ENCODE measurements at regions not wholly inside any gene's neighbourhood (a gene's known extent, or its start where the extent isn't known, plus 50 kb on each side); places are given as distances from the start of the nearest gene placed in this dataset.

DNA sequence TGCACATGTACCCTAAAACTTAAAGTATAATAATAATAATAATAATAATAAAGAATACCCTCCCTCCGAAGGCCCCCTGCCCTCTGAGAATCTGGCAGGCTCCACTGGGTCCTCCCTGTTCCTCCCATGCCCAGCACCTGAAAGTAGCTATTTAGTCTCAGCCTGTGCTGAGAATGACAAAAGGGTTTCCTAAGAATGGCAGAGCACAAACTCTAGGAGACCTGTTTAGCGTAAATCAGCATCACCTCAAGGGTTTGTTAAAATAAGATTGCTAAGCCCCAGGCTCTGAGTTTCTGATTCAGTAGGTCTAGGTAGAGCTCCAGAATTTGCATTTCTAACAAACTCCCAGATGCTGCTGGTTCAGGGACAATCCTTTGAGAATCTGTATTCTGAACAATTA is 606.8 kb upstream of the CDH11 start:
- ATAC-seq, result no peak

DNA sequence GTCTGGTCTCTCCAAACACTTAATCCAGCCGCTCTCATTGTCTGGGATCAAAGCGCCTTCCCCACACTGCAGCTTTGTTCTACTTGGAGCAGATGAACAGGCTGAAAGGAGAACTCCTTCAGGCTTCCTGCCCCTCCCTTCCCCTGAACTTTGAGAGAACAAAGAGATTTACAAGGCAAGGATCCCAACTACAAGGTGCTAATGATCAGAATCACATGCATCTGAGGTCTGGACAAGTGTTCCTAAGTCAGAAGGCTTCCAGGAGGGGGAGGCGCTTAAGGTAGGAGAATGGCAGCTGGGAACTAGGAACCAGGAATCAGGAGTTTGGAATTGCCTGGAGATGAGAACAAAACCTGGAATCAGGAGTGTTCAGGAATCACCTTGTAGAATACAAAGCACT is 606.3 kb upstream of the CDH11 start:
- Histone ChIP-seq H3K9me3 (no peaks in the 10 kb centered on the region), H3K4me3 (no peak overlapping the region), H3K27me3 (no peaks in the 10 kb centered on the region), H3K36me3 (replicated peaks in 1 of 2; ENCODE audit: insufficient read depth in 1 of 2, low read depth in 2 of 2) (no peaks in the 10 kb centered on the region), H3K4me1 (no peaks in the 10 kb centered on the region), H3K27ac (no peak overlapping the region)
- intact Hi-C loops (cut with DNase I), result no loop called here
- TF ChIP-seq, protein P1, sequence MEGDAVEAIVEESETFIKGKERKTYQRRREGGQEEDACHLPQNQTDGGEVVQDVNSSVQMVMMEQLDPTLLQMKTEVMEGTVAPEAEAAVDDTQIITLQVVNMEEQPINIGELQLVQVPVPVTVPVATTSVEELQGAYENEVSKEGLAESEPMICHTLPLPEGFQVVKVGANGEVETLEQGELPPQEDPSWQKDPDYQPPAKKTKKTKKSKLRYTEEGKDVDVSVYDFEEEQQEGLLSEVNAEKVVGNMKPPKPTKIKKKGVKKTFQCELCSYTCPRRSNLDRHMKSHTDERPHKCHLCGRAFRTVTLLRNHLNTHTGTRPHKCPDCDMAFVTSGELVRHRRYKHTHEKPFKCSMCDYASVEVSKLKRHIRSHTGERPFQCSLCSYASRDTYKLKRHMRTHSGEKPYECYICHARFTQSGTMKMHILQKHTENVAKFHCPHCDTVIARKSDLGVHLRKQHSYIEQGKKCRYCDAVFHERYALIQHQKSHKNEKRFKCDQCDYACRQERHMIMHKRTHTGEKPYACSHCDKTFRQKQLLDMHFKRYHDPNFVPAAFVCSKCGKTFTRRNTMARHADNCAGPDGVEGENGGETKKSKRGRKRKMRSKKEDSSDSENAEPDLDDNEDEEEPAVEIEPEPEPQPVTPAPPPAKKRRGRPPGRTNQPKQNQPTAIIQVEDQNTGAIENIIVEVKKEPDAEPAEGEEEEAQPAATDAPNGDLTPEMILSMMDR (IDR thresholded peaks at IDR 0.05), result no peak
- TF ChIP-seq POLR2A (IDR thresholded peaks at IDR 0.05), result no peak
- WGBS, 2 donors, result 51 to 62% methylated on average over 3 of the region's 3 CpGs
- ATAC-seq, result no peak
- no peak for DNase-seq

More for the DNA sequence above, 606.8 kb upstream of the CDH11 start:
- intact Hi-C loops (cut with DNase I), result no loop called here
- no peaks in the 10 kb centered on the region for H3K4me1 ChIP-seq
- 60 to 68% methylated on average over 2 of the region's 2 CpGs for WGBS, 2 donors
- TF ChIP-seq POLR2A (IDR thresholded peaks at IDR 0.05), result no peak
- TF ChIP-seq, protein P1 (IDR thresholded peaks at IDR 0.05), result no peak
- no peaks in the 10 kb centered on the region for H3K36me3 ChIP-seq (replicated peaks in 1 of 2; ENCODE audit: insufficient read depth in 1 of 2, low read depth in 2 of 2)
- no peak for DNase-seq
- no peak overlapping the region for H3K4me3 ChIP-seq
- no peaks in the 10 kb centered on the region for H3K9me3 ChIP-seq
- H3K27me3 ChIP-seq, result no peaks in the 10 kb centered on the region
- H3K27ac ChIP-seq, result no peak overlapping the region

DNA sequence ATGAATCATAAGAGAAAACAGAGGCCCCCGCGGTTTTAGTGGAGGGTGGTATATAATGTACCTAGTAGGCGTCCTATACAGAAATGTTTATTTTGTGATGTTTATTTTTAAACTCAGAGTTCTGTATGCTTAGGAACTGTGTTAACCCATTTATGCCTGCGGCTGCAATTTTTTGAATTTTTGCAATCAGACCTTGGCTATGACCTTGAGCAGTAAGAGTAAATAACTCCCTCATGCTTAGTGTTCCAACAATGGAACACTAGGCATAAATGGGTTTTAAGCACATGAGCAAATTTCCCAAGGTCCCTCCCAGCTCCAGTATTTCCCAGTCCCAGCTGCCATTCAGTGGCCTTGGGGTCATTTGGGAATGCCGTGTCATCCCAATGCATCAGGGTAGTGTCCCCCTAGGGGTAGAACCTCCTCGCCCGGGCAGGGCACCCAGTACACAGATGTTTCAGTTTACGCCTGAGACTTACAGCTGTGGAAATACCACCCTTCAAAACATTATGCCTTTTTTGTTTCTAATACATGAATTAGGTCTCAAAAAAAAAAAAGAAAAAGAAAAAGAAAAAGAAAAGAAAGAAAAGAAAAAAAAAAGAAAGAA is 605.8 kb upstream of the CDH11 start:
- ATAC-seq (no peak), DNase-seq (no peak)
- Histone ChIP-seq H3K36me3 (replicated peaks in 1 of 2; ENCODE audit: insufficient read depth in 1 of 2, low read depth in 2 of 2) (no peaks in the 10 kb centered on the region), H3K4me3 (no peak overlapping the region), H3K27me3 (no peaks in the 10 kb centered on the region), H3K4me1 (no peaks in the 10 kb centered on the region), H3K27ac (no peak overlapping the region), H3K9me3 (no peaks in the 10 kb centered on the region)
- no peak for TF ChIP-seq POLR2A (IDR thresholded peaks at IDR 0.05)
- TF ChIP-seq, protein P1 (IDR thresholded peaks at IDR 0.05), result no peak
- intact Hi-C loops (cut with DNase I), result no loop called here
- 34 to 37% methylated on average over 8 of the region's 8 CpGs for WGBS, 2 donors

- WGBS, 2 donors, result 37 to 43% methylated on average over 5 of the region's 5 CpGs
- ATAC-seq, result no peak
- Histone ChIP-seq H3K27ac (no peak overlapping the region), H3K36me3 (replicated peaks in 1 of 2; ENCODE audit: insufficient read depth in 1 of 2, low read depth in 2 of 2) (no peaks in the 10 kb centered on the region), H3K9me3 (no peaks in the 10 kb centered on the region), H3K27me3 (no peaks in the 10 kb centered on the region), H3K4me3 (no peak overlapping the region), H3K4me1 (no peaks in the 10 kb centered on the region)
- intact Hi-C loops (cut with DNase I), result no loop called here
- no peak for DNase-seq
- no peak for TF ChIP-seq POLR2A (IDR thresholded peaks at IDR 0.05)
- TF ChIP-seq, protein P1 (IDR thresholded peaks at IDR 0.05), result no peak
Measured at GRCh38 chr16:65725156-65725845, 603.4 kb upstream of the CDH11 start.

DNA sequence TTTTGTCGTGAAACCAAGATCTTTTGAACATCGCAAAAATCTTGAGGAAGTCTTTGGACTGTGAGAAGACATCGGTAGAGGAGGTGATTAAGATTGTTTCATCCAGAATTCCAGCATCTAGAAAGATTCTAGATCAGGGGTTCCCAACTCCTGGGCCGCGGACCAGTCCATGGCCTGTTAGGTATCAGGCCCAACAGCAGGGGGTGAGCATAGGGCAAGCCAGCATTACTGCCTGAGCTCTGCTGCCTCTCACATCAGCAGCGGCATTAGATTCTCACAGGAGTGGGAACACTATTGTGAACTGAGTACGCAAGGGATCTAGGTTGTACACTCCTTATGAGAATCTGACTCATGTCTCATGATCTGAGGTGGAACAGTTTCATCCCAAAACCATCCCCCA is 600.6 kb upstream of the CDH11 start:
- ATAC-seq (no peak), DNase-seq (no peak)
- Histone ChIP-seq H3K27me3 (no peaks in the 10 kb centered on the region), H3K4me1 (no peaks in the 10 kb centered on the region), H3K4me3 (no peak overlapping the region), H3K9me3 (no peaks in the 10 kb centered on the region), H3K27ac (no peak overlapping the region), H3K36me3 (replicated peaks in 1 of 2; ENCODE audit: insufficient read depth in 1 of 2, low read depth in 2 of 2) (no peaks in the 10 kb centered on the region)
- TF ChIP-seq, protein P1 (IDR thresholded peaks at IDR 0.05), result no peak
- no peak for TF ChIP-seq POLR2A (IDR thresholded peaks at IDR 0.05)
- intact Hi-C loops (cut with DNase I), result no loop called here
- WGBS, 2 donors, result 82 to 83% methylated on average over 7 of the region's 7 CpGs
